ENCODE measurements at regions not wholly inside any gene's neighbourhood (a gene's known extent, or its start where the extent isn't known, plus 50 kb on each side); places are given as distances from the start of the nearest gene placed in this dataset.

DNA sequence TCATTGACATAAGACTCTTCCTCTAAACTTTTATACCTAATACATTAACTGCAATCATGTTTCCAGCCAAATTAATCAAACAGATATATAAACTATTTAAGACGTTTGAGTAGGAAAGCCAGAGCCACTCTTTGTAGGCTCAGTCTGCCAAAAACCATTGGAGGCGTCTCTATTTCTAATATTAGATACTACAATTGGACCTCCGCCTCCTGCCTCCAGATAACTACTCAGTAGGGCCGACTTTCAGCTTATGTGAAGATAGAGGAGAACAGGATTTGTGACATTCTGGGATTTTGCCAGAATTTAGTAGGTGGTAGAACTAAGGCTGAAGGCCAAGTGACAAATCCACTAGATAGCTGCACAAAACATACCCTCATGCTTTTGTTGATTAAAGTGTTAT lies 463.0 kb downstream of the CETN3 start:
- Histone ChIP-seq H3K36me3 (no peaks in the 10 kb centered on the region), H3K4me1 (no peaks in the 10 kb centered on the region), H3K27ac (no peak overlapping the region), H3K27me3 (no peaks in the 10 kb centered on the region), H3K9me3 (no peaks in the 10 kb centered on the region), H3K4me3 (no peak overlapping the region)
- intact Hi-C loops (cut with DNase I; ENCODE audit: low total_unique reads) (no loop called here), in situ Hi-C loops (cut with MboI; ENCODE audit: low pct_ligation_motif_present in 1 of 4, low pct_unique_long_range_greater_than_20kb in 1 of 4, low sequenced_read_pairs in 3 of 4) (no loop called here)
- 67 to 73% methylated on average over 4 of the region's 4 CpGs for WGBS, 2 donors (ENCODE audit: low coverage in 1 of 2)
- no peak for DNase-seq
- no peak for TF ChIP-seq EP300 (IDR thresholded peaks at IDR 0.05; ENCODE audit: low read depth)
- TF ChIP-seq POLR2A (IDR thresholded peaks at IDR 0.05), result no peak
- TF ChIP-seq, protein P1, sequence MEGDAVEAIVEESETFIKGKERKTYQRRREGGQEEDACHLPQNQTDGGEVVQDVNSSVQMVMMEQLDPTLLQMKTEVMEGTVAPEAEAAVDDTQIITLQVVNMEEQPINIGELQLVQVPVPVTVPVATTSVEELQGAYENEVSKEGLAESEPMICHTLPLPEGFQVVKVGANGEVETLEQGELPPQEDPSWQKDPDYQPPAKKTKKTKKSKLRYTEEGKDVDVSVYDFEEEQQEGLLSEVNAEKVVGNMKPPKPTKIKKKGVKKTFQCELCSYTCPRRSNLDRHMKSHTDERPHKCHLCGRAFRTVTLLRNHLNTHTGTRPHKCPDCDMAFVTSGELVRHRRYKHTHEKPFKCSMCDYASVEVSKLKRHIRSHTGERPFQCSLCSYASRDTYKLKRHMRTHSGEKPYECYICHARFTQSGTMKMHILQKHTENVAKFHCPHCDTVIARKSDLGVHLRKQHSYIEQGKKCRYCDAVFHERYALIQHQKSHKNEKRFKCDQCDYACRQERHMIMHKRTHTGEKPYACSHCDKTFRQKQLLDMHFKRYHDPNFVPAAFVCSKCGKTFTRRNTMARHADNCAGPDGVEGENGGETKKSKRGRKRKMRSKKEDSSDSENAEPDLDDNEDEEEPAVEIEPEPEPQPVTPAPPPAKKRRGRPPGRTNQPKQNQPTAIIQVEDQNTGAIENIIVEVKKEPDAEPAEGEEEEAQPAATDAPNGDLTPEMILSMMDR (IDR thresholded peaks at IDR 0.05), result no peak
- TF ChIP-seq POLR2AphosphoS5 (IDR thresholded peaks at IDR 0.05), result no peak

DNA sequence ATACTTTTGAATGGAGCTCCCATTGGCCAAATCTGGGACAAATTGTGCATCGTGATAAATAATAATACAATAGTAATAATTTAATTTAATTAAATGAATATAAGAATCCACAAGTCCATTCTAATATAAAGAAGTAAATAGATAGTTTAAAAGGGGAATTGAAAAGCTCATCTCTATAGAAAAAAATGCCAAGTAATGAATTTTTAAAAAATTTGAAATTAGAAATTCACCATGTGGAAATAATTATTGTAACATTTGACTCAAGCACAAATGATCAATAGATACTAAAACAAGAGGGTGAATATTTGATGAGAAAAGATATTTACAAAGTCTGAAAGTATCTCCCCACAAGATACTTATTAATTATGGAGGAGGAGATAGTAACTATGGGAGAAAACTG lies 467.4 kb downstream of the CETN3 start:
- in situ Hi-C loops (cut with MboI; ENCODE audit: low pct_ligation_motif_present in 1 of 4, low pct_unique_long_range_greater_than_20kb in 1 of 4, low sequenced_read_pairs in 3 of 4) (no loop called here), intact Hi-C loops (cut with DNase I; ENCODE audit: low total_unique reads) (no loop called here)
- H3K27ac ChIP-seq, result no peak overlapping the region
- no peaks in the 10 kb centered on the region for H3K27me3 ChIP-seq
- H3K4me3 ChIP-seq, result no peak overlapping the region
- no peaks in the 10 kb centered on the region for H3K9me3 ChIP-seq
- no peaks in the 10 kb centered on the region for H3K36me3 ChIP-seq
- no peaks in the 10 kb centered on the region for H3K4me1 ChIP-seq
- no peak for TF ChIP-seq EP300 (IDR thresholded peaks at IDR 0.05; ENCODE audit: low read depth)
- TF ChIP-seq POLR2AphosphoS5 (IDR thresholded peaks at IDR 0.05), result no peak
- no peak for TF ChIP-seq POLR2A (IDR thresholded peaks at IDR 0.05)
- TF ChIP-seq, protein P1 (IDR thresholded peaks at IDR 0.05), result no peak
- 90 to 91% methylated on average over 1 of the region's 1 CpG for WGBS, 2 donors (ENCODE audit: low coverage in 1 of 2)
- no peak for DNase-seq

DNA sequence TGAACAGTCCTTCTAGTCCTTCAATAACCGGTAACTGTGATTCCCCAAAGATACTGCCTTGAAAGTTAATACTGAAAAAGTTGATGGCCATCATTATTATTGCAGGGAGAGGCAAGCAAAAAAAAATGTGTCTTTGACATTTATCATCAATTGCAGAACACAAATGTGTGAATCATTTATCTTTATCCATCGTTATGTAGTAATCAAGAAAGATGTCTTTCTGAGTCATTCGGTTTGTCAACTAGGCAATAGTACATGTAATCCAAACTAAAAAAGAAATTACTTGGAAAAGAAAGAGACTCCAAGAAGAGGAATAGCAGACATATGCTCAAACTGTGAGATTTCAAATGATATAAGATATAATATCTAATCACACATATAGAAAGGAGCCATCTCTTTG lies 473.0 kb downstream of the CETN3 start:
- Histone ChIP-seq H3K4me1 (no peaks in the 10 kb centered on the region), H3K27me3 (no peaks in the 10 kb centered on the region), H3K36me3 (no peaks in the 10 kb centered on the region), H3K4me3 (no peak overlapping the region), H3K27ac (no peak overlapping the region), H3K9me3 (no peaks in the 10 kb centered on the region)
- intact Hi-C loops (cut with DNase I; ENCODE audit: low total_unique reads), result no loop called here
- WGBS, 2 donors (ENCODE audit: low coverage in 1 of 2), result 81 to 88% methylated on average over 3 of the region's 3 CpGs
- in situ Hi-C loops (cut with MboI; ENCODE audit: low pct_ligation_motif_present in 1 of 4, low pct_unique_long_range_greater_than_20kb in 1 of 4, low sequenced_read_pairs in 3 of 4), result no loop called here
- TF ChIP-seq POLR2A (IDR thresholded peaks at IDR 0.05), result no peak
- no peak for TF ChIP-seq EP300 (IDR thresholded peaks at IDR 0.05; ENCODE audit: low read depth)
- TF ChIP-seq, protein P1 (IDR thresholded peaks at IDR 0.05), result no peak
- no peak for TF ChIP-seq POLR2AphosphoS5 (IDR thresholded peaks at IDR 0.05)
- no peak for DNase-seq

GRCh38 chr5:89934069-89934468 lies 475.5 kb downstream of the CETN3 start:
- no peak for DNase-seq
- no peaks in the 10 kb centered on the region for H3K9me3 ChIP-seq
- H3K36me3 ChIP-seq, result no peaks in the 10 kb centered on the region
- no peak overlapping the region for H3K27ac ChIP-seq
- no peak overlapping the region for H3K4me3 ChIP-seq
- H3K27me3 ChIP-seq, result no peaks in the 10 kb centered on the region
- WGBS, 2 donors (ENCODE audit: low coverage in 1 of 2), result 86% methylated on average over 4 of the region's 4 CpGs
- H3K4me1 ChIP-seq, result peaks cover 0 to 8% (median 0%) of the 10 kb centered on the region in 4 donors
- TF ChIP-seq, protein P1 (IDR thresholded peaks at IDR 0.05), result no peak
- TF ChIP-seq POLR2A (IDR thresholded peaks at IDR 0.05) (no peak), EP300 (IDR thresholded peaks at IDR 0.05; ENCODE audit: low read depth) (no peak), POLR2AphosphoS5 (IDR thresholded peaks at IDR 0.05) (no peak)
- intact Hi-C loops (cut with DNase I; ENCODE audit: low total_unique reads) (no loop called here), in situ Hi-C loops (cut with MboI; ENCODE audit: low pct_ligation_motif_present in 1 of 4, low pct_unique_long_range_greater_than_20kb in 1 of 4, low sequenced_read_pairs in 3 of 4) (no loop called here)
